ENCODE measurements at regions not wholly inside any gene's neighbourhood (a gene's known extent, or its start where the extent isn't known, plus 50 kb on each side); places are given as distances from the start of the nearest gene placed in this dataset.

- DNase-seq (ENCODE audit: low read depth): no peak
Measured at GRCh38 chr19:28481674-28482073, 731.3 kb downstream of the UQCRFS1 start.

GRCh38 chr19:28475525-28475924 lies 737.4 kb downstream of the UQCRFS1 start:
- DNase-seq (ENCODE audit: low read depth): no peak

DNA sequence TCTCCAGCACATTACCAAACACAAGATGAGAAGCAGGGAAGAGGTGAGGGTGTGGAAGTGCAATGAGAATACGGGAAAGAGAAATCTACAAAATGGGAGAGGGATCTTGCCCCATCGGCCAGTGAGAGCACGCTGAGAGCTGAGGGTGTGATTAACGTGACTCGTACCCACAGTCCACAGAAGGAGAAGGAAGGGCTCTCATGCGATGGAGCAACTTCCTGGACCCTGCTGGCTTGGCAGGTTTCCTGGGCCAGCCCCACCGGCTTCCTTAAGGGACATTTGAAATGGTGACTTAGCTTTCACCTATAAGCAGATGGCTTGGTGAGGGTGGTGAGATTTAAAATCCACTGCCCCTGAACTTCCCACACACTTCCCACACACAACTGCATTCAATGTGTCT lies 740.1 kb downstream of the UQCRFS1 start:
- DNase-seq (ENCODE audit: low read depth): no peak

DNA sequence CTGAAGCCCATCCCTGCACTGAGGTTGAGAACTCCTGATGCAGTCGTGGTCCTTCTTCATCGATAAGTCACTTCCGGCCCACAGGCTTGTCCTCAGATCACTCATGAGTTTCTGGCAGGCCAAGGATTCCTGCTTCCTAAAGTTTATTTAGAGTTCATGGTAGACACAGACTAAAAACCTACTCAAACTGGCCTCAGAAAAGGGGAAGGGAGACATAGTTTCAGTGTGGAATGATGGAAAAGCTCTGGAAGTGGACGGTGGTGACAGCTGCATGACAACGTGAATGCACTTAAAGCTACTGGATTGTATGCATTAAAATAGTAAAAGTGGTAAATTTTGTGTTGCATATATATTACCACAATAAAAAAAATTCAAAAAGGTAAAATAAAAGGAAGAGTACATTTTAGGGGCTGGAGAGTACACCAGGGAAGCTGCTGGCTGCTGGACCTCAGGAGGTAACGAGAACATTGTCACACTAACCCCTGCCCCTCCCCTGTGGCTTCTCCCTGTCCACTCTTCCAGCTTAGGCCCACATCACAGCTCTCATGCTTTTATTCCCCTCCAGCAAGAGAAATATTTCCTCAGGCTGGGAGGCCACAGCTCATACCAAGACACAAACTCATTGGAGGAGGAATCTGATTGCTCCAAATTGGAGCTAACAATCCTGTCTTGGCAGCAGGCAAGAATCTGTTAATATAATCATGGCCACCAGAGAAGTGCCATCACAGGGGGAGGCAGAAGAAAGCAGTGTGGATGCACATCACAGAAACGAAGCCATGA lies 741.0 kb downstream of the UQCRFS1 start:
- no peak for DNase-seq (ENCODE audit: low read depth)

- DNase-seq (ENCODE audit: low read depth): no peak
Measured at GRCh38 chr19:28469544-28469943, 743.4 kb downstream of the UQCRFS1 start.

DNA sequence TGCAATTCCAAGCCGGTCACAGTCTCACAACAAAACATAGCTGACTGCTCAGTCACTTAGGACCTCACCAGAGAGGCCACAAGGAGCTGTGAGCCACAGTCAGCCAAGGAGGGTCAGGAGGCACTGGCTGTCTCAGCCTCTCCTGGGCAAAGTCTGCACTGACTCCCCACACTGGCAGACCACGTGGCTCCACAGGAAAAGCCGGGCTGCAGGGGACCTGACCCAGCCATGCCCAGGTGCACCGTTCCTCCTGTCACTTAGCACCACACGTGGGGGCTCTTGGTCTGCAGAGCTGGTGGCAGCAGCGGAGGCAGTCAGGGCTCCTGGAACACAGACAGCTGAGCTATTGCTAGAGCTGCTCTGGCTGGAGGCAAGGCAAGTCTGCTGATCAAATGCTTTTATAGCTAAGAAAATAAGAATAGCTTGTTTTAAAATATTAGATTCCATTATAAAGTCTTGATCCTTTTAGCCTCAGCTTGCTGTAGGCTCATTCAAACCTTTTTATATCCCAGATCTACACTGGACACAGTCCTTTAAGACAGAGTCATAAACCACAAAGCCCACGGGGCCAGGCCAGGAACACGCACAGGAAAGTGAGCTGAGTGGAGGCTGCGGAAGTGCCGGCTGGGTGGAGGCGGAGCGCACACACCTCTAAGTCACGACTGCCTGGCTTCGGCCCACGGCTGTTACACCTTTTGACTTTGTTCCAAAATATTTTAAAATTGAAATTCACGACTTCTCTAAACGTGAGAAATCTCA lies 744.1 kb downstream of the UQCRFS1 start:
- no peak for DNase-seq (ENCODE audit: low read depth)

DNA sequence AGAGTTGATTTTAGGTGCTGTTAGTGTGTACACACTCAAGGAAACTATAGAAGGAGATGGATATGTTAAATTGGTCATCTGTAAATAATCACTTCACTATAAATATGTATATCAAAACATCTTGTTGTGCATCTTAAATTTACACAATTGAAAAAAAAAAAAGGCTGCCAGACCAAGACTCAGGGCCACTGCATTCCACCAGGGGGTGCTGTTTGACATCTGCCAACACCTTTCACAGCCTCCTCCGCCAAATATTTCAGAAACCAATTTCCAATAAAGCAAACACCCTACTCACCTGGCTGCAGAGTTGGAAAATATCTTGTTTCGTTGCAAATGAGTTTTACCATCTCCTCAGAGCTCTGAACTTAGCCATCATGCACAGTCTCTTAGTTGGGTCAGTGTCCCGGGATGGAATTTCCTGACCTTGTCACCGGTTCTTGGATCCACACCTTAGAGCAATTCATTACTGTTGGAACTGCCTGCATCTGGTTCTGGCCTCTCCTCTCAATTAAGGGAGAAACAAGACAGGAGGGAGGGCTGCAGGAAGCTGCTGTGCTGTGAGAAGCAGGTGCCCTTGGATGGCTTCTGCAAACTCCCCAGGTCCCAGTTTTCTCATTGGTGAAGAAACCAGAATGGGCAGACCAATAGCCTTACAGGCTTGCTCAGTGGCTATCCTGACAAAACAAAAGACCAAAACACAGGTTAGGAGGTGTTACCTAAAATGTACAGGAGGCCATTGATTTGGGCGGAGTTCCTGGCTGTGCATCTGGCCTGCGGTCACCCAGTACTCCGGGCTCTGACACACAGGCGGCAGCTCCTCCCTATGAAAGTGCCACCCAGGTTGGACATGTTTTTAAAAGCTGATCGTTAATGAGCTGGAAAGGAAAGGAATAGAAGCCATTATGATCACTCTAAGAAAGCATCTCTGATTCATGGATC lies 746.6 kb downstream of the UQCRFS1 start:
- DNase-seq (ENCODE audit: low read depth): peak; percentile 7

DNA sequence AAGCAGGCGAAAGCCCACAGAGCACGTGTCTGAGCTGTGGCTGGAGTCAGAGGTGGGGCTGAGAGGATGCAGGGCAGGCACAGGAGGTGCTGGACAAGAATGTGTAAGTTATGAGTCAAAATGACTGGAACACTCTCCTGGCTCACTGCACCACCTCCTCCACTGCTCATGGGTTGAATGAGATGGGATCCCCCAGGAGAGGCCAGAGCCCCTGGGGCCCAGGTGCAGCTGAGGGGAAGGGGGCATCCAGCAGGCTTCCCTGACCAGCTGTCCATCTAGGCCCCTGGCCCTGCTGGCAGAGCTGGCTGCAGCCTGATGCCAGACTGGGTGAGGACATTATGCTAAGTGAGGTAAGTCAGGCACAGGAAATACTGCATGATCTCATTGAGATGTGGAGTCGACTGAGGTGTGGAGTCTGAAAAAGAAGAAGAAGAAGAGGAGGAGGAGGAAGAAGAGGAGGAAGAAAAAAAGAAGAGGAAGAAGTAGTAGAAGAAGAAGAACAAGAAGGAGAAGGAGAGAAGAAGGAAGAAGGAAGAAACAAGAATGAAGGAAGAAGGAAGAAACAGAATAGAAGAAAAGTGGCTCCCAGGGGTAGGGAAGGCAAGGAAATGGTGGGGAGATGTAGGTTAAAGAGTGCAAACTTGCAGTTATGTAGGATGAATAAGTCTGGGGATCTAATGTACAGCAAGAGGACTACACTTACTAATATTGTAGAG lies 747.4 kb downstream of the UQCRFS1 start:
- DNase-seq (ENCODE audit: low read depth): no peak

DNA sequence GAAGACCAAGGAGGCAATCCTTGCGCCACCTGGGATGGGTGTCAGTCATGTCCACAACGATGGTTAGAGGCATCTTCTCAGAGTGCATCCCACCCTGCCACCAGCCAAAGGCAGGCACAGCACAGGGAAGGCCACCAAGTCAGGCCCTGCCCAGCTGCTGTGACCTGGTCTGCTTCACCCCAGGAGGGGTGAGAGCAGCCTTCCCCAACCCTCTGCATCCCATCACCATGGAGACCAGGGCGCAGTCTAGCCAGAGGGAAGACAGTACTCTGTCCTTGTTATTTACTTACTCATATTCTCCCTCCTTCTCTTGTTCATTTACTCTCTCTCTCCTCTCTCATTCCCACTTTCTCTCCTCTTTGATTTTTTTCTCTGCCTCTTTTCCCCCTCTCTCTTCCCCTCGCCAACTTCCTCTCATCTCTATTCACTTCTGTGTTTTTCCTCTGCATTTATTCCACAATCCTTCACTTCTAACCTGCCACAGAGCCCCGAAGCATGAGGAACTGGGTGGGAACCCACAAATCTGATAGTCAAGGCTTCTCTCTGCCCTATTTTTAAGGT lies 749.4 kb downstream of the UQCRFS1 start:
- DNase-seq (ENCODE audit: low read depth): no peak

- no peak for DNase-seq (ENCODE audit: low read depth)
Measured at GRCh38 chr19:28457620-28458019, 755.3 kb downstream of the UQCRFS1 start.

DNA sequence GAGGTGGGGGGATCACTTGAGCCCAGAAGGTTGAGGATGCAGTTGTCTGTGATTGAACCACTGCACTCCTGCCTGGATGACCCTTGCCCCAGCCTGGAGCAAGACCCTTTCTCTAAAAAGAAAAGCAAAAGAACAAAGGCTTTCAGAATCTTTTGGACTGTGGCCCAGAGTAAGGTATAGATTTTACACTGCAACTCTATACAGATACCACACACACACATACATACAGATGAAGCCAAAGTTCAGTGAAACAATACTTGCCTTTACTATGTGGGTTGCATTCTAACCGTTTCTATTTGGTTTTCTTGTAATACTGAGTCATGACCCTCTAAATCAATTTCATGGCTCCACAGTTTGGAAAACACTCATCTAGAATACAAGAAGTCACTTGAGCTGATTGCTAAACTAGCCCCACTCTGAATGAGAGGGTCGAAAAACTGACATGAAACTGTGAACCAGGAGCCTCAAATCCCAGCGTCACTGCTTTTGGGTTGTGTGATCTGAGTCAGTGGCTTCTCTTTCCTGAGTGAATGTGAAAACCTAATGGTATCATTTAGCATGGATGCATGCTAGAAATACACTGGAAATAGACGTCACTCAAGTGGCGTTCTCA lies 756.1 kb downstream of the UQCRFS1 start:
- DNase-seq (ENCODE audit: low read depth): no peak

- DNase-seq (ENCODE audit: low read depth): no peak
Measured at GRCh38 chr19:28456252-28456651, 756.7 kb downstream of the UQCRFS1 start.

- DNase-seq (ENCODE audit: low read depth): no peak
Measured at GRCh38 chr19:28454083-28454482, 758.9 kb downstream of the UQCRFS1 start.

GRCh38 chr19:28453420-28453819 lies 759.5 kb downstream of the UQCRFS1 start:
- no peak for DNase-seq (ENCODE audit: low read depth)

DNA sequence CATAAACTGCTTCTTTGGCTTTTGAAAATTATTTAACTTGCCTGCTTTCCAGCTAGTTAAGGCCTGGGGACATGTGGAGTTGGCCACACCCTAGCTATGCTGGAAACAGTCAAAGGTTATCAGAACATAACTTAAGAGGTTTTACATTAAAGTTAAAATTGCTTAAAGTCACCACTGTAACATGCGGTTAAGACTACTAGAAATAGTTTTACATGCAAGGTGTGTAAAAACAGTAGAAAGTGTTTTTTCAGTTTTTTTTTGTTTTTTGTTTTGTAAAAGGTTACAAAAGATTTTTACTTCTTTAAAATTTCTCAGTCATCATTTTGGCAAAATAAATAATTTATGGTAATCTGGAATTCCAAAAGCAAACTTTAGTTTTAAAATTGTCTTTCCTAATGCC lies 763.1 kb downstream of the UQCRFS1 start:
- no peak for DNase-seq (ENCODE audit: low read depth)

DNA sequence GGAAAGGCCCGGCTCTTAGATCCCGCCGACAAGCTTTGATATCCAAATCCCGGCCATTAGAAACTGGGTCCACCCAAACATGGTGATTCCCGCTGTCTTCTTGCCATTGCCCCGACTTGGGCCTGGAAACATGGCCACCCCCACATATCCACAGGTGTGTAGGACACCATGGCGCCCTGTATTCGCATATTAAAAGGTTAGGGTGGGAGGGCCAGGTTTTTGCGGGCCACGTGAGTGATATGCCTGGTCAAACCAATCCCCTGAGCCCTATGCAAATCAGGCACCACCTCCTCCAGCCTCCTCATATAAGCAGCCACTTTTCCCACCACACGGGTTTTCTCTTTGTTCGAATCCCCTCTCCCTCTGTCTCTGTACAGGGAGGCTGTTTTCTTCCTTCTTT lies 766.4 kb downstream of the UQCRFS1 start:
- no peak for DNase-seq (ENCODE audit: low read depth)

GRCh38 chr19:28445826-28446225 lies 767.1 kb downstream of the UQCRFS1 start:
- DNase-seq (ENCODE audit: low read depth): no peak

DNA sequence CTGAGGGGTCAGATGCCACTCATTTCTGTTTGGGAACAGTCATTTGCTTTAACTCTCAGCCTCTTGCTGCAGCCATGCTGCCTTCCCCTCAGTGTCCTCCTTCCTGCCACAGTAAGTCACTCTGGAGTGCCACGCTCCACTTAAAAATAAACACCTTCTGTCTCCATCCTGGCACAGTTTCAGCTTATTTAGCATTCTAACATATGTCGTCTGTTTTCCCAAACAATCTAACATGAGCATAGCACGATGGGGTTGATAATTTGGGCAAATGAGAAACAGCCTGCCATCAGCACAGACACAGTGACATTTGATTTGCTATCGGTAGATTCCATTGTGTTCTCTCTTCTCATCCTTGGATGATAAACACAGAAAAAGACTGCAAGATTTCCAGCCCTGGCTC lies 768.6 kb downstream of the UQCRFS1 start:
- no peak for DNase-seq (ENCODE audit: low read depth)

GRCh38 chr19:28443361-28443760 lies 769.6 kb downstream of the UQCRFS1 start:
- DNase-seq (ENCODE audit: low read depth): no peak

- DNase-seq (ENCODE audit: low read depth): no peak
Measured at GRCh38 chr19:28437390-28438346, 775.3 kb downstream of the UQCRFS1 start.
